ENCODE measurements at regions not wholly inside any gene's neighbourhood (a gene's known extent, or its start where the extent isn't known, plus 50 kb on each side); places are given as distances from the start of the nearest gene placed in this dataset.

DNA sequence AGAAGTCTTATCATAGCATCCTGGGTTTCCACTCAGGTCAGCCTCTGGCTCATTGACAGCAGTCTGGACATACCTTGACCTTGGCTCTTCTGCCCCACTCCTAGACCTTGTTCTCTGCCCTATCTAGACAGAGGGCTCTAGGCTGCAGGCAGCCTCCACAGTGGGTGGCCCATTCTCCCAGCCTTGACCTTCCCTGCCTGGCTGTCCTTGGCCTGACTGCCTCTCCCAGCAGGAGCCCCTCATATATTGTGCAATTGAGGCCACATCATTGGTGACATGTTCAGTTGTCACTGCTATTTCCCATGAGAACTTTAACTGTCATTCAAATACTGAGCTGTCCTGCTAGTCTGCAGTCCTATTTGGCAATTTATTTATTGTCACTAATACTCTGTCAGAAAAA lies 503.4 kb downstream of the PLXNA4 start:
- DNase-seq (ENCODE audit: low read depth): no peak
- no peak overlapping the region for H3K4me3 ChIP-seq (ENCODE audit: control insufficient read depth, low read depth, low read length)
- TF ChIP-seq, protein P1, sequence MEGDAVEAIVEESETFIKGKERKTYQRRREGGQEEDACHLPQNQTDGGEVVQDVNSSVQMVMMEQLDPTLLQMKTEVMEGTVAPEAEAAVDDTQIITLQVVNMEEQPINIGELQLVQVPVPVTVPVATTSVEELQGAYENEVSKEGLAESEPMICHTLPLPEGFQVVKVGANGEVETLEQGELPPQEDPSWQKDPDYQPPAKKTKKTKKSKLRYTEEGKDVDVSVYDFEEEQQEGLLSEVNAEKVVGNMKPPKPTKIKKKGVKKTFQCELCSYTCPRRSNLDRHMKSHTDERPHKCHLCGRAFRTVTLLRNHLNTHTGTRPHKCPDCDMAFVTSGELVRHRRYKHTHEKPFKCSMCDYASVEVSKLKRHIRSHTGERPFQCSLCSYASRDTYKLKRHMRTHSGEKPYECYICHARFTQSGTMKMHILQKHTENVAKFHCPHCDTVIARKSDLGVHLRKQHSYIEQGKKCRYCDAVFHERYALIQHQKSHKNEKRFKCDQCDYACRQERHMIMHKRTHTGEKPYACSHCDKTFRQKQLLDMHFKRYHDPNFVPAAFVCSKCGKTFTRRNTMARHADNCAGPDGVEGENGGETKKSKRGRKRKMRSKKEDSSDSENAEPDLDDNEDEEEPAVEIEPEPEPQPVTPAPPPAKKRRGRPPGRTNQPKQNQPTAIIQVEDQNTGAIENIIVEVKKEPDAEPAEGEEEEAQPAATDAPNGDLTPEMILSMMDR (conservative IDR thresholded peaks at IDR 0.05; ENCODE audit: control insufficient read depth, insufficient read depth, low read depth, low read length): no peak

DNA sequence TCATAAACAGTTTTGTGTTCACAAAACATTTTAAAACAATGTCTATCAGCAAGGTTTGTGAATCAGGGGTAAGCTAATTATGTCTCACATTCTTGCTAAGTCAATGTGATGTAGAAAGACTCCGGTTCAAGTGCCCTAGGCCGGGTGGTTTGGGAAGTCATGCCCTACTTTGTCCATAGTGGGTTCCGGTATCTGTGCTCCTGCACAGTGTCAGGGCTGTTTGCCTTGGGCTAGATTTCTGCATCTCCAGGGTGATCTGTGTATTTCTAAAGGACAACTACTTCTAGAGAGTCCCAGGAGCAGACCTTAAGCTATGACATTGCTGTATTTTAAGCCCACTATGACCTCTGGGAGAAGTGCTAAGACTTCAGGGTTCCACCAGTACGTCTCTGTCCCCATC lies 504.1 kb downstream of the PLXNA4 start:
- TF ChIP-seq, protein P1 (conservative IDR thresholded peaks at IDR 0.05; ENCODE audit: control insufficient read depth, insufficient read depth, low read depth, low read length): no peak
- DNase-seq (ENCODE audit: low read depth): no peak
- H3K4me3 ChIP-seq (ENCODE audit: control insufficient read depth, low read depth, low read length): no peak overlapping the region

DNA sequence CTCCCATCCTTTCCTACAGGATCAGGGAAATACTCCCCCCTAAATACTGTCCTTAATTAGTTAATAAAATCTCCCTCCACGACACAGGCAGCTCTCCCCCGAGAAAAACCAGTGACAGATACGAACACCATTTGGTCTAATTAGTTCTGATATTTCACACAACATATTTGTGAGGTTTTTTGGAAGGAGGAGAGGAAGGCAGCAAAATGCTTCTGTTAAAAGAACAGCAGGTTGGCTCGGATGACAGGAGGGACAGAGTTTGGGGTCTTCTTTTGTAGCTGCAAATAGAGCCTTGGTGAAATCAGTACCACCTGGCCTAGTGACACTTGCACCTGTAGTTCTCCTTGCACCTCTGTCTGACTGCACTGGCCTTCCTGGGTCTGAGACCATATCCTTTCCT lies 507.0 kb downstream of the PLXNA4 start:
- H3K4me3 ChIP-seq (ENCODE audit: control insufficient read depth, low read depth, low read length): no peak overlapping the region
- DNase-seq (ENCODE audit: low read depth): no peak
- TF ChIP-seq, protein P1 (conservative IDR thresholded peaks at IDR 0.05; ENCODE audit: control insufficient read depth, insufficient read depth, low read depth, low read length): no peak

DNA sequence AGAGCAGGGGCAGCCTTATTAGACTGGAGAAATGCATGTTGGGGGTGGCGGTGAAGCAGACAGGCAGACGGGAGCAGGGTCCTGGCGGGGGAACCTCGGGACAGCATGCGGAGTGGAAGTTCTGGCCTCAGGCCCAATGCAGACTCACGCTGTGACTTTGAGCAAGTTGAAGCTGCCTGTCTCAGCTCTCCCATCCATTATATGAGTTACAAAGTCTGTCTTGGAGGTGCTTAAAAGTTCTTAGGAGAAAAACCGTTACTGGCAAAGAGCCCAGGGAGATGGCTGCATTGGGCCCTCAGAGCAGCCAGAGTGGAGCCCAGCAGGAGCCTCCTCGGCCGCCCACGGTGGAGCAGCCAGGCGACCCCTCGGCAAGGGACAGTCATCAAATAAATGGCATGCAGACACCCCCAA lies 509.5 kb downstream of the PLXNA4 start:
- TF ChIP-seq, protein P1 (conservative IDR thresholded peaks at IDR 0.05; ENCODE audit: control insufficient read depth, insufficient read depth, low read depth, low read length): no peak
- peak; percentile 60 for DNase-seq (ENCODE audit: low read depth)
- H3K4me3 ChIP-seq (ENCODE audit: control insufficient read depth, low read depth, low read length): no peak overlapping the region

DNA sequence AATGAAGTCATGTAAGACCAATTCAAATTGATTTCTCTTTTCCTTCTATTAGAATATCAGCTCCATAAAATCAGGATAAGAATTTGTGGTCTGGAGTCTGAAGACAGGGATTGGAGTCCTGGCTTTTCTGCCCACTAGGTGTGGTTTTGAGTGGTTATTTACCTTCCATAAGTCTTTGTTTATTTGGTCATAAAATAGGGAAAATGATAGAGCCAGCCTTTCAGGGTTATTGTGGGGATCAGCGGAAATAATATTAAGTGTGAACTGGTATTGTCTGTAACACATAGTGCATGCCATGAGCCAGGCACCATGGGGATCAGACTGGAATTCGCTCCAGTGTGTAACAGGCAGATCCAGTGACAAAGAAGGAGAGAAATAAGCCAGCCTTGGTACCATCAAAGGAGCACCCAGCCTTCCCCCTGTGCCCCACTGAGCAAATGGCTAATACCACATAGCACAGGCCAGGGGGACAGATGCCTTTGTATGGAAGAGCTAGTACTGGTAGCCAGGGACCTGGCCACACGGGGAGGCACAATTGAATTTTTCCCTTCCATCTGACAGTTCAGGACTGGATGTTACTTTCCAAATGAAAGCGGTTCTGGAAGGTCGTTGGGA lies 509.7 kb upstream of the PODXL start:
- TF ChIP-seq, protein P1 (conservative IDR thresholded peaks at IDR 0.05; ENCODE audit: control insufficient read depth, insufficient read depth, low read depth, low read length): no peak
- H3K4me3 ChIP-seq (ENCODE audit: control insufficient read depth, low read depth, low read length): no peak overlapping the region

DNA sequence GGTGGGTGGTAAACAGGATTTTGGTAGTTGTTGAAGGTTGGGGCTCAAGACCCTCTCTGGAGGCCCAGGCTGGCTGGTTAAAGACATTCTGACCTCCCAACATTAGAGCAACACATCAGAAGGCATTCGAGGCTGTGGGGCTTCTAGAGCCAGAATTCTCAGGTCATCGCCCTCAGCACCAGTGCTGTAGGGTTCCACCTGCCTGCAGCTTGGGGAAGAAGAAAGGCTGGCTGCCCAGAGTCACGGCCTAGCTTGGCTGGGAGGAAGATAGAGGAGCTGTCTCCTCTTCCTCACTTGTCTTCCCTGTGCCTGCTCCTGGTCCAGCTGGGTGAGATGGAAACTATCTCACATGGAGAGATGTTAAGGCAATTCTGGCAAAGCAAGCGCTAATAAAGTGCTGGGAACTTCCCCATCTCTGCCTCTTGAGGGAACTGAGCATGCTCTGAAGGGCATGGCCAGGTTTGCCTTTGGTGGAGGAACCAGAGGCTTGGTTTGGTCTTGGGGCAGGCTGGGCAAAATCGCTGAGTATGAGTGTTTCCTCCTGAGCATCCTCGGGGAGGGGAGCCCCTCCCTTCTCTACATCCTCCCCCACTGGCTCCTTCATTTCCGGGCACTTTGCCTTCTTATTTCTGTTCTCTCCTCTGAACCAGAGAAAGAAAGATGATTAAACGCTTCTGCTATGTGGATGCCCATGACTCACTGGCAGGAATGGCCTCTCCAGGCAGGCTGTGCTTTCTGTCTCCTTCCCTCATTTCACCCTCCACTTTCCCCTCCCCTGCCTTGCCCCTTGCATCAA lies 509.0 kb upstream of the PODXL start:
- TF ChIP-seq, protein P1 (conservative IDR thresholded peaks at IDR 0.05; ENCODE audit: control insufficient read depth, insufficient read depth, low read depth, low read length): no peak
- peak; percentile 96 for DNase-seq (ENCODE audit: low read depth)
- H3K4me3 ChIP-seq (ENCODE audit: control insufficient read depth, low read depth, low read length): no peak overlapping the region

More for the DNA sequence above, 509.7 kb upstream of the PODXL start:
- DNase-seq (ENCODE audit: low read depth): no peak

Data from fibroblast of mammary gland (primary cell).